Fibroblast of villous mesenchyme (primary cell): ENCODE measurements at regions not wholly inside any gene's neighbourhood (a gene's known extent, or its start where the extent isn't known, plus 50 kb on each side); places are given as distances from the start of the nearest gene placed in this dataset.

Experiments used
- DNase-seq: peaks from one replicate; pipeline ENCODE4 v3.0.0-alpha.2; 2010; ENCODE audit warnings: low read depth
- H3K4me3 ChIP-seq: 2 replicates; pipeline ENCODE4 v1.5.1; 2011; ENCODE audit warnings: low read depth, mild to moderate bottlenecking, low read length
- CTCF ChIP-seq: IDR thresholded peaks from 2 replicates; pipeline ENCODE4 v1.5.1; 2012; ENCODE audit warnings: low read depth, mild to moderate bottlenecking, low read length; ENCODE audit not compliant: insufficient read depth

- no peak for DNase-seq
- no peak for TF ChIP-seq CTCF
- no peak overlapping the region for H3K4me3 ChIP-seq
Observed at GRCh38 chr20:17155401-17155800, 71.4 kb upstream of the PCSK2 start.

DNA sequence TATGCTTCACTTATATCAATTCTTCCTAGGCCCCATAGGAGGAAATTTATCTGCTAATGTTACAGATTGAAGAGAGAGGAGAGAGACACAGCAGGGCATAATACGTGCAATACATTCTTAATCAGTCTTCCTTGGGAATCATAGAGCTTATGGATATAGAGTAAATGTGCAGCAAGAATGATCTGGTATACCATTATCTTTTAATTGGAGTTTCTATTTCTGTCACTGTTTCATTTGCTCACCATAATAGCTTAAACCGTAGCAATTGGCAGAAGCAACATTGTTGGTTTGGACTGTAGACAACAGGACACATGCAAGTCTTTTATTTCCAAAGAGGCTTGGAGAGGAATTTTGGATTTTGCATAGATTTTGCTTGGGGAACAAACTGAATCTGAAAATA lies 68.1 kb upstream of the PCSK2 start:
- DNase-seq, result no peak
- no peak for TF ChIP-seq CTCF
- no peak overlapping the region for H3K4me3 ChIP-seq

DNA sequence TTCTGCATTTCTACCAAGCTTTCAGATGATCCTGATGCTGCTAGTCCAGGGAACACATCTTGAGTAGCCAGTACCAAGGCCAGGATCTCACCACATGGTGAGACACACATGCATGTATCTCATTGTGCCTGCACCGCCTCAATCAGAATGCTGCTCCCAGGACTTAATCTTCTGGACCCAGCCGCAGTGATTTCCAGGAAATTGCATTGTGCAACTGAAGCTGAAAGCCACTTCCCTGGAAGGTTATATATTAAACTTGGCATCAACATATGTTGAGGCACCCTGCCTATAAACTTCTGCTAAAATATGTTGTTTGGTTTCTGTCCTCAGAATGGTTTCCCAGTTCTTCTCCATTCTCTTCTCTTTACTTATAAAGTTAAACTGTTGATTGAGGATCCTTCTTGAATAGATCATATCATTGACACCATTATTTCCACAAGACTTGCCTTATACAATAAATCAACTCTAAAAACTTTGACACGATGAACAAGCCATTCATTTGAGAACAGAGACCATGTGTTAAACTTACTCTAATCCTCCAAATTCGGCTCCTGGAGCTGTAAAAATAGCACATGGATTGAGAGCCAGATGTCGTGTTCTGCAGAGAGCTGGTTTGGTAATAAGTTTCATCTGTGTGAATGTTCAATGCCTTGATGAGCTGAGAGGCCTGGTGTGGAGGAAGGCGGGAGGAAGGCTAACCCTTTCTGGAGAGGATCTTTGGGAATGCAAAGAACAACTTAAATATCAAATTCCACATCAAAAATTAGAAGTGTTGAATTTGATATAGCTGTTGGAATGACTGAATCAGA lies 65.0 kb upstream of the PCSK2 start:
- H3K4me3 ChIP-seq, result no peak overlapping the region
- no peak for DNase-seq
- no peak for TF ChIP-seq CTCF

- no peak for TF ChIP-seq CTCF
Observed at GRCh38 chr20:17168026-17168612, 58.7 kb upstream of the PCSK2 start.

DNA sequence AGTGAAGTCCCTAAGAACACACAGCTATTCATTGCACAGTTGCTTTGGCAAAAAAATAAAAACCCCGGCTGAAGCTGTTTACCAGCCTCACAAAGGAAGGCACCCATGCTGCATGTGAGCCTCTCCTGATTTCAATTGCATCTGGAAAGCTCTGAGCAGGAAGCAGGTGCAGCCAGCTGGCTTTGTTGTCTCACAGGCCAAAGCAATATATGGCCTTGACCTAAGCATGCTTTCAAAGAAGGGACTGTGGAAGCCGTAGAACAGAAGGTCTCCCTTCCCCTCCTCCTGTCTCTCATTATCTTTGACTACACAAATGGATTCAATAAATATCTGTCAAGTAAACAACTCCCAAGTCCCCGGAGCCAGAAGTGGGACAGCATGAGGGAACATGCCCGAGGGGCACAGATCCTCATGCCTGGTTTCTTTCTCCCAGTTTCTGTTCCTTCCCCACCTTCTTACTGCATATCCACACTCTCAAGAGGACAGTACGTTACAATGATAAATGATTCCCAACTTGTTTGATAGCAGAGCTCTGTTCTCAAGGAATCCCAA lies 57.2 kb upstream of the PCSK2 start:
- no peak overlapping the region for H3K4me3 ChIP-seq
- DNase-seq, result no peak
- no peak for TF ChIP-seq CTCF

More at GRCh38 chr20:17168026-17168612, 58.7 kb upstream of the PCSK2 start:
- DNase-seq, result no peak
- no peak overlapping the region for H3K4me3 ChIP-seq

GRCh38 chr20:17171746-17172280 lies 55.0 kb upstream of the PCSK2 start:
- H3K4me3 ChIP-seq, result no peak overlapping the region
- no peak for DNase-seq
- no peak for TF ChIP-seq CTCF
